Spleen (tissue), 7 donors: ENCODE measurements at regions not wholly inside any gene's neighbourhood (a gene's known extent, or its start where the extent isn't known, plus 50 kb on each side); places are given as distances from the start of the nearest gene placed in this dataset.
"Not testable (repeated sequence)": the region's sequence is repeated elsewhere in the genome, so short reads cannot be mapped to it uniquely, and the experiment has no call there.

ENCODE experiments used
- CTCF ChIP-seq, 11 experiments: fragments of 200-600 bp in 7 of 11; fragments of 450-650 bp in 4 of 11; sonication (generic) in 4 of 11; IDR thresholded peaks in 8 of 11; conservative IDR thresholded peaks in 3 of 11; 1 replicate in 7 of 11; 2 replicates in 4 of 11; pipeline versions ENCODE4 v1.4.0 to v1.8.0; 2016 to 2021; ENCODE audit warnings: antibody characterized with exemption in 11 of 11, inconsistent platforms in 4 of 11, mild to moderate bottlenecking in 1 of 11
- POLR2A ChIP-seq, 3 donors: fragments of 450-650 bp; IDR thresholded peaks; one replicate each; pipeline ENCODE4 v1.5.1; 2017; ENCODE audit warnings: antibody characterized with exemption in 3 of 3, mild to moderate bottlenecking in 1 of 3
- donor health status: DM: no; HTN: no; CAD: no; lungs with moderate emphysema.
- donor health status: DM: no; HTN: no; CAD: no.
- donor health status: DM: no; HTN: no; CAD: no.

- not testable (repeated sequence) for TF ChIP-seq POLR2A (IDR thresholded peaks at IDR 0.05); CTCF (IDR thresholded peaks at IDR 0.05 in 8 of 11, conservative IDR thresholded peaks at IDR 0.05 in 3 of 11)
Observed at GRCh38 chr18:10356999-10357398, 97.4 kb upstream of the APCDD1 start.
